ENCODE measurements at regions not wholly inside any gene's neighbourhood (a gene's known extent, or its start where the extent isn't known, plus 50 kb on each side); places are given as distances from the start of the nearest gene placed in this dataset.
"Not testable (repeated sequence)": the region's sequence is repeated elsewhere in the genome, so short reads cannot be mapped to it uniquely, and the experiment has no call there.

DNA sequence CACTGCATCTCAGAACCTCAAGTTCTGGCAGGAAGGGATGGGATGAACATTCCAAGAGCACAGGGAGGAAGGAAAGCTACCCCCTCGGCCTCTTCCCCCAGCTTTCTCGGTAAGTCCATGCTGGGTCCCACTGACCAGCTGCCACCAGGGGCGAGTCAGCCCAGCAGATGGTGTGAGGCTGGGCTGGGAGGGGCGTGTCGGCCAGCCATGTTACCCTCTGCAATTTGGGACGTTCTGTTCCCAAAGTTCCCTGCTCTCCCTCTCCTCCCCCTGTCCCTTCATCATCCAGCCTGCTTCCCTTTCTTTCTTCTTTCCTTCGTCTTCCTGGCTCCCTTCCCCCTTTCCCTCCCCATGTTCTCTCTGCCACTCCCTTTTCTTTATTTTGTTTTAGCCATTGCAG lies 74.3 kb upstream of the TNP1 start:
- Mint-ChIP-seq H3K4me3 (no peak overlapping the region), H3K27ac (no peak overlapping the region), H3K4me1 (no peaks in the 10 kb centered on the region), H3K27me3 (peaks cover 3% of the 10 kb centered on the region), H3K9me3 (no peaks in the 10 kb centered on the region), H3K36me3 (ENCODE audit: low read depth) (no peaks in the 10 kb centered on the region)
- no peak for DNase-seq
- ChIA-PET CTCF (no interaction called here), POLR2A (no interaction called here)
- ATAC-seq (ENCODE audit: low read depth) = no peak
- intact Hi-C loops (cut with micrococcal nuclease) = no loop called here
- TF ChIP-seq, protein P1, sequence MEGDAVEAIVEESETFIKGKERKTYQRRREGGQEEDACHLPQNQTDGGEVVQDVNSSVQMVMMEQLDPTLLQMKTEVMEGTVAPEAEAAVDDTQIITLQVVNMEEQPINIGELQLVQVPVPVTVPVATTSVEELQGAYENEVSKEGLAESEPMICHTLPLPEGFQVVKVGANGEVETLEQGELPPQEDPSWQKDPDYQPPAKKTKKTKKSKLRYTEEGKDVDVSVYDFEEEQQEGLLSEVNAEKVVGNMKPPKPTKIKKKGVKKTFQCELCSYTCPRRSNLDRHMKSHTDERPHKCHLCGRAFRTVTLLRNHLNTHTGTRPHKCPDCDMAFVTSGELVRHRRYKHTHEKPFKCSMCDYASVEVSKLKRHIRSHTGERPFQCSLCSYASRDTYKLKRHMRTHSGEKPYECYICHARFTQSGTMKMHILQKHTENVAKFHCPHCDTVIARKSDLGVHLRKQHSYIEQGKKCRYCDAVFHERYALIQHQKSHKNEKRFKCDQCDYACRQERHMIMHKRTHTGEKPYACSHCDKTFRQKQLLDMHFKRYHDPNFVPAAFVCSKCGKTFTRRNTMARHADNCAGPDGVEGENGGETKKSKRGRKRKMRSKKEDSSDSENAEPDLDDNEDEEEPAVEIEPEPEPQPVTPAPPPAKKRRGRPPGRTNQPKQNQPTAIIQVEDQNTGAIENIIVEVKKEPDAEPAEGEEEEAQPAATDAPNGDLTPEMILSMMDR (IDR thresholded peaks at IDR 0.05) = no peak

DNA sequence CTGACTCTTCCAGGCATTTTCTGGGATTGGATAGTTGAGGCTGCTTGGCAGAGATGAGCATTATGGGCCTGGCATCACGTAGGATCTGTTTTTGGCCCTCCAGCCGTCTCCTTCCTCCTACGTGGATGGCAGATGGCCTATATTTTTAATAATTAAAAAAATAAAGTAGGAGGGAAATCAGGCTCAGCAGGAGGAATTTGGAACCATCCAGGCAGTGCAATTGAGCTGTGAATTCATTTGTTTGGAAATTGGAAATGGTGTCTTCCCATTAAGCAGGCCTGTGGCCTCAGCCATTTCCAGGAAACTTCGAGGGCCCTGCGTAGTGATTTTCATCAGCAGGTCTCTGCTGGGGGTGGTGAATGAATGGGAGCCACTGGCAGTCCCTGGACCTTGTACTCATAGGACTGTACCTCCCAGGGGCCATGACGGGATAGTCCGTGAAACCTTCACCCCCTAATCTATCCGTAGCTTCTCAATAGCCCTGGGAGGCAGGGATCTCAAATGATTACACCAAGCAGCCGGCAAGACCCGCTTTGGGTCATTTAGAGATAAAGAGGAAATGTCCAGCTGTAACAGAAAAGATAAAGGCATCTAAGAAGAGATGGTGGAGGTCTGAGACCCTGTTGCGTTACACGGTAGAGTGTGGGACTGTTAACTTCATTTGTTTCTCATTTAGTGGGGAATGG lies 73.1 kb upstream of the TNP1 start:
- ATAC-seq (ENCODE audit: low read depth) (no peak), DNase-seq (no peak)
- no peak overlapping the region for H3K27ac Mint-ChIP-seq
- no peaks in the 10 kb centered on the region for H3K9me3 Mint-ChIP-seq
- ChIA-PET POLR2A (no interaction called here), CTCF (no interaction called here)
- no peaks in the 10 kb centered on the region for H3K4me1 Mint-ChIP-seq
- intact Hi-C loops (cut with micrococcal nuclease) = no loop called here
- H3K27me3 Mint-ChIP-seq = peaks cover 4% of the 10 kb centered on the region
- H3K36me3 Mint-ChIP-seq (ENCODE audit: low read depth) = no peaks in the 10 kb centered on the region
- TF ChIP-seq, protein P1 (IDR thresholded peaks at IDR 0.05) = no peak
- H3K4me3 Mint-ChIP-seq = no peak overlapping the region

DNA sequence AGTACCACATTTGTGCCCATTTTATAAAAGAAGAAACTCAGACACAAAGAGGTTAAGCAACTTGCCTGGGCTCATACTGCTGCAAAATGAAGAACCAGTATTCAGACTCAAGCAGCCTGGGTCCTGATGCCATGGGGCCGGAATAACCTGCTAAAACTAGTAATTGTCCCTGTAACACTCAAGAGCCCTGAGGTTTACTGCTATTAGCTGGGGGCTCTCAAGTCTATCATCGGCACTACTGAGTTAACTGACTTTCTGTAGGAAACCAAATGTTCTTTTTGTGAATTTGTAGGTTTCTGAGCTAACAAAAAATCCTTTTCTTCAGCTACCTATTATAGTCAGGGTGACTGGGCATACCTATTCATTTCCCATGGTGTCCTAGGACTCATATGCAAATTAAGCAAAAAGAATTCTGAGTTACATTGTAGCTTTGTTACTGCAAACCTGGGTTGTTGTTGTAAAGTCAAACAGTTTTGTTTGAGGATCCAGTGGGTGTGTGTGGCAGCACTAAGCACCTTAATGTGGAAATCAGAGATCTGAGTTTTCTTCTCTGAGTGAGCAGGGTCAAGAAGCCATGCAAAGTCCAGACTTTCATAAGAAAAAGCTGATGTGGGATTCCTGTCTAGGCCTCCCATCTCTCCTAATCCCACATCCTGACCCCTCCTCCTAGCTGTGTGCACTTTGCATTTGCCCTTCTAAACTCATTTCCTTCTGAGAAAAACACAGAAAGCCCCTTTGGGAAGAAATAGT lies 72.4 kb upstream of the TNP1 start:
- H3K4me1 Mint-ChIP-seq = no peaks in the 10 kb centered on the region
- TF ChIP-seq, protein P1 (IDR thresholded peaks at IDR 0.05) = no peak
- H3K4me3 Mint-ChIP-seq = no peak overlapping the region
- DNase-seq (no peak), ATAC-seq (ENCODE audit: low read depth) (no peak)
- H3K9me3 Mint-ChIP-seq = no peaks in the 10 kb centered on the region
- H3K36me3 Mint-ChIP-seq (ENCODE audit: low read depth) = no peaks in the 10 kb centered on the region
- ChIA-PET POLR2A (no interaction called here), CTCF (no interaction called here)
- peaks cover 4% of the 10 kb centered on the region for H3K27me3 Mint-ChIP-seq
- intact Hi-C loops (cut with micrococcal nuclease) = no loop called here
- H3K27ac Mint-ChIP-seq = no peak overlapping the region

DNA sequence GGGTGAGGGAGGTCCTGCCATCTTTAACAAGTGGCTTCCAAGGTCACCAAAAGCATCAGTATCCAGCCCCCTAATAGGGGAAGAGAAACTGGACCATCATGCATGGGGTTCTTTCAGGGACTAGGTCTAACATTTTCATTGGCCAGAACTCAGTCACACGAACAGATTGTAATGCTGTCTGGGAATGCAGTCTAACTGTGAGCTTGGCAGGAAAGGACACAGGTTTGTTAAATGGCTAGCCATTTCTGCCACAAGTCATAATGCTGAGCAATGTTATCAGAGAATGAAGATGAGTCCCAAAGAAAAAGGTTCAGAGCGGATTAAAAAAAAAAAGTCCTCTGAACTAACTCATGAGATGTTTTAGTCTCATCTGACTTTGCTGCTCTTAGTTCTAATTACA lies 70.9 kb upstream of the TNP1 start:
- intact Hi-C loops (cut with micrococcal nuclease) = no loop called here
- peaks cover 4% of the 10 kb centered on the region for H3K27me3 Mint-ChIP-seq
- H3K27ac Mint-ChIP-seq = no peak overlapping the region
- H3K9me3 Mint-ChIP-seq = no peaks in the 10 kb centered on the region
- no peaks in the 10 kb centered on the region for H3K4me1 Mint-ChIP-seq
- DNase-seq (no peak), ATAC-seq (ENCODE audit: low read depth) (no peak)
- no peak overlapping the region for H3K4me3 Mint-ChIP-seq
- TF ChIP-seq, protein P1 (IDR thresholded peaks at IDR 0.05) = no peak
- CTCF ChIA-PET = no interaction called here
- POLR2A ChIA-PET = no interaction called here
- no peaks in the 10 kb centered on the region for H3K36me3 Mint-ChIP-seq (ENCODE audit: low read depth)

DNA sequence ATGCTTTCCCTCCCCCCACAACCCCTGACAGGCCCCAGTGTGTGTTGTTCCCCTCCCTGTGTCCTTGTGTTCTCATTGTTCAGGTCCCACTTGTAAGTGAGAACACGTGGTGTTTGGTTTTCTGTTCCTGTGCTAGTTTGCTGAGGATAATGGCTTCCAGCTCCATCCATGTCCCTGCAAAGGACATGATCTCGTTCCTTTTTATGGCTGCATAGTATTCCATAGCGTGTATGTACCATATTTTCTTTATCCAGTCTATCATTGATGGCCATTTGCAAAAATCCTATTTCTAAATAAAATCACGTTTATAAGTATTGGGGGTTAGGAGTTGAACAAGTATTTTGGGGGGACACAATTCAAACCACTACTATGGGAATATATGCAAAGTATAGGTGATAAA lies 69.5 kb upstream of the TNP1 start:
- DNase-seq; POLR2A ChIA-PET; CTCF ChIA-PET; H3K27me3 Mint-ChIP-seq; H3K4me3 Mint-ChIP-seq; ATAC-seq (ENCODE audit: low read depth); H3K27ac Mint-ChIP-seq; H3K36me3 Mint-ChIP-seq (ENCODE audit: low read depth); intact Hi-C loops (cut with micrococcal nuclease); H3K4me1 Mint-ChIP-seq; H3K9me3 Mint-ChIP-seq: not testable (repeated sequence)

Measured in activated B cell treated with CpG ODN at 0.5 μM for 24 hours (primary cell).